Liver (tissue), 8 donors: ENCODE measurements at regions not wholly inside any gene's neighbourhood (a gene's known extent, or its start where the extent isn't known, plus 50 kb on each side); places are given as distances from the start of the nearest gene placed in this dataset.
"Not testable (repeated sequence)": the region's sequence is repeated elsewhere in the genome, so short reads cannot be mapped to it uniquely, and the experiment has no call there.

ENCODE experiments used
- DNase-seq: peaks from one replicate; pipeline ENCODE4 v3.0.0-alpha.2; 2017; ENCODE audit warnings: low spot score
- H3K27ac ChIP-seq, 2 donors: one replicate each; pipeline ENCODE4 v1.7.0; 2013; ENCODE audit warnings: inconsistent platforms in 2 of 2, low read length in 2 of 2, control low read depth in 1 of 2, low read depth in 1 of 2, mild to moderate bottlenecking in 1 of 2
- H3K27me3 ChIP-seq, 4 donors: one replicate each; pipeline versions ENCODE4 v1.6.1 to v1.7.0; 2013; ENCODE audit warnings: low read length in 3 of 4, inconsistent platforms in 1 of 4, mild to moderate bottlenecking in 1 of 4, moderate library complexity in 1 of 4; ENCODE audit not compliant: control insufficient read depth in 4 of 4, insufficient read depth in 4 of 4
- H3K36me3 ChIP-seq, 4 donors: one replicate each; pipeline versions ENCODE4 v1.6.1 to v1.7.0; 2013; ENCODE audit warnings: low read length in 3 of 4, mild to moderate bottlenecking in 3 of 4, low read depth in 1 of 4, moderate library complexity in 1 of 4; ENCODE audit not compliant: control insufficient read depth in 4 of 4, insufficient read depth in 3 of 4
- H3K4me1 ChIP-seq, 4 donors: one replicate each; pipeline versions ENCODE4 v1.6.1 to v1.7.0; 2013; ENCODE audit warnings: low read length in 3 of 4, mild to moderate bottlenecking in 3 of 4, moderate library complexity in 1 of 4; ENCODE audit not compliant: control insufficient read depth in 4 of 4, insufficient read depth in 4 of 4
- H3K4me3 ChIP-seq, 3 donors: one replicate each; pipeline versions ENCODE4 v1.6.1 to v1.7.0; 2013; ENCODE audit warnings: low read length in 3 of 3, control low read depth in 1 of 3, low read depth in 1 of 3, mild to moderate bottlenecking in 1 of 3
- H3K9ac ChIP-seq, 2 donors: one replicate each; pipeline ENCODE4 v1.7.0; 2013; ENCODE audit warnings: low read length in 2 of 2, mild to moderate bottlenecking in 2 of 2, moderate library complexity in 2 of 2, control low read depth in 1 of 2, low read depth in 1 of 2
- H3K9me3 ChIP-seq, 4 donors: one replicate each; pipeline versions ENCODE4 v1.6.1 to v1.7.0; 2013; ENCODE audit warnings: low read length in 3 of 4; ENCODE audit not compliant: control insufficient read depth in 4 of 4
- FOXA1 ChIP-seq: IDR thresholded peaks from 2 replicates; pipeline ENCODE4 v1.6.1; 2016; ENCODE audit warnings: antibody characterized with exemption
- GABPA ChIP-seq, 2 donors: IDR thresholded peaks in 1 of 2; conservative IDR thresholded peaks in 1 of 2; 2 replicates each; pipeline ENCODE4 v1.6.1; 2016; ENCODE audit warnings: antibody characterized with exemption in 2 of 2, mild to moderate bottlenecking in 1 of 2, moderate library complexity in 1 of 2
- HNF4A ChIP-seq, 2 donors: conservative IDR thresholded peaks; 2 replicates each; pipeline ENCODE4 v1.6.1; 2016; ENCODE audit warnings: antibody characterized with exemption in 2 of 2, mild to moderate bottlenecking in 2 of 2
- HNF4G ChIP-seq: IDR thresholded peaks from 2 replicates; pipeline ENCODE4 v1.6.1; 2016; ENCODE audit warnings: antibody characterized with exemption
- JUND ChIP-seq, 2 donors: IDR thresholded peaks; 2 replicates each; pipeline ENCODE4 v1.6.1; 2016; ENCODE audit warnings: antibody characterized with exemption in 2 of 2
- NR2F2 ChIP-seq: IDR thresholded peaks from 2 replicates; pipeline ENCODE4 v1.6.1; 2016; ENCODE audit warnings: antibody characterized with exemption
- RAD21 ChIP-seq, 2 donors: IDR thresholded peaks; 2 replicates each; pipeline ENCODE4 v1.6.1; 2016; ENCODE audit warnings: antibody characterized with exemption in 2 of 2, mild to moderate bottlenecking in 2 of 2
- REST ChIP-seq: IDR thresholded peaks from 2 replicates; pipeline ENCODE4 v1.6.1; 2016; ENCODE audit warnings: antibody characterized with exemption, mild to moderate bottlenecking
- RXRA ChIP-seq, 2 donors: IDR thresholded peaks; 2 replicates each; pipeline ENCODE4 v1.6.1; 2017 to 2018; ENCODE audit warnings: antibody characterized with exemption in 2 of 2, mild to moderate bottlenecking in 1 of 2
- SP1 ChIP-seq: IDR thresholded peaks from 2 replicates; pipeline ENCODE4 v1.6.1; 2018; ENCODE audit warnings: antibody characterized with exemption, mild to moderate bottlenecking
- TAF1 ChIP-seq: conservative IDR thresholded peaks from 2 replicates; pipeline ENCODE4 v1.6.1; 2016; ENCODE audit warnings: antibody characterized with exemption, mild to moderate bottlenecking
- YY1 ChIP-seq: IDR thresholded peaks from 2 replicates; pipeline ENCODE4 v1.6.1; 2016; ENCODE audit warnings: antibody characterized with exemption, mild to moderate bottlenecking
- WGBS: extraction: QIAGEN DNeasy Blood & Tissue Kit; methylation state at CpG from one replicate; pipeline ENCODE4 v1.1.7; 2013; 5-methylcytosine and 5-hydroxymethylcytosine counted together
- TF ChIP-seq, protein P1 (sequence below): IDR thresholded peaks from 2 replicates; pipeline ENCODE4 v1.6.1; 2016; ENCODE audit warnings: antibody characterized with exemption
- TF ChIP-seq, protein P2 (sequence below): IDR thresholded peaks from 2 replicates; pipeline ENCODE4 v1.6.1; 2016; ENCODE audit warnings: antibody characterized with exemption
- TF ChIP-seq, protein P3 (sequence below): fragments of 150-350 bp; IDR thresholded peaks from 2 replicates; pipeline ENCODE4 v1.5.1; 2017; ENCODE audit warnings: improper control_type of control experiment, low read depth, low read length; ENCODE audit not compliant: missing input control
- donor health status: healthy.
- donor health status: healthy.
- donor health status: healthy.
- donor health status: healthy.
- donor health status: healthy.

GRCh38 chr4:100009490-100009889 lies 59.4 kb upstream of the H2AZ1 start:
- Histone ChIP-seq H3K27me3 (peaks cover 0 to 4% (median 0%) of the 10 kb centered on the region in 4 donors), H3K27ac (no peak overlapping the region), H3K36me3 (no peaks in the 10 kb centered on the region), H3K9me3 (no peaks in the 10 kb centered on the region), H3K4me3 (no peak overlapping the region), H3K4me1 (no peaks in the 10 kb centered on the region), H3K9ac (no peak overlapping the region)
- 62% methylated on average over 1 of the region's 1 CpG for WGBS
- TF ChIP-seq NR2F2 (no peak), TAF1 (no peak), FOXA1 (no peak), RAD21 (IDR thresholded peaks at IDR 0.05) (no peak)
- no peak for DNase-seq

- DNase-seq: no peak
- TF ChIP-seq, protein P1, sequence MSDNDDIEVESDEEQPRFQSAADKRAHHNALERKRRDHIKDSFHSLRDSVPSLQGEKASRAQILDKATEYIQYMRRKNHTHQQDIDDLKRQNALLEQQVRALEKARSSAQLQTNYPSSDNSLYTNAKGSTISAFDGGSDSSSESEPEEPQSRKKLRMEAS: no peak
- TF ChIP-seq HNF4A (conservative IDR thresholded peaks at IDR 0.05) (no peak), SP1 (no peak), JUND (IDR thresholded peaks at IDR 0.05) (no peak), RXRA (IDR thresholded peaks at IDR 0.05) (no peak), HNF4G (no peak), TAF1 (no peak), GABPA (IDR thresholded peaks at IDR 0.05 in 1 of 2, conservative IDR thresholded peaks at IDR 0.05 in 1 of 2) (no peak), REST (no peak), FOXA1 (no peak), YY1 (no peak), RAD21 (IDR thresholded peaks at IDR 0.05) (no peak)
- TF ChIP-seq, protein P2, sequence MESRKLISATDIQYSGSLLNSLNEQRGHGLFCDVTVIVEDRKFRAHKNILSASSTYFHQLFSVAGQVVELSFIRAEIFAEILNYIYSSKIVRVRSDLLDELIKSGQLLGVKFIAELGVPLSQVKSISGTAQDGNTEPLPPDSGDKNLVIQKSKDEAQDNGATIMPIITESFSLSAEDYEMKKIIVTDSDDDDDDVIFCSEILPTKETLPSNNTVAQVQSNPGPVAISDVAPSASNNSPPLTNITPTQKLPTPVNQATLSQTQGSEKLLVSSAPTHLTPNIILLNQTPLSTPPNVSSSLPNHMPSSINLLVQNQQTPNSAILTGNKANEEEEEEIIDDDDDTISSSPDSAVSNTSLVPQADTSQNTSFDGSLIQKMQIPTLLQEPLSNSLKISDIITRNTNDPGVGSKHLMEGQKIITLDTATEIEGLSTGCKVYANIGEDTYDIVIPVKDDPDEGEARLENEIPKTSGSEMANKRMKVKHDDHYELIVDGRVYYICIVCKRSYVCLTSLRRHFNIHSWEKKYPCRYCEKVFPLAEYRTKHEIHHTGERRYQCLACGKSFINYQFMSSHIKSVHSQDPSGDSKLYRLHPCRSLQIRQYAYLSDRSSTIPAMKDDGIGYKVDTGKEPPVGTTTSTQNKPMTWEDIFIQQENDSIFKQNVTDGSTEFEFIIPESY: no peak
- TF ChIP-seq, protein P3, sequence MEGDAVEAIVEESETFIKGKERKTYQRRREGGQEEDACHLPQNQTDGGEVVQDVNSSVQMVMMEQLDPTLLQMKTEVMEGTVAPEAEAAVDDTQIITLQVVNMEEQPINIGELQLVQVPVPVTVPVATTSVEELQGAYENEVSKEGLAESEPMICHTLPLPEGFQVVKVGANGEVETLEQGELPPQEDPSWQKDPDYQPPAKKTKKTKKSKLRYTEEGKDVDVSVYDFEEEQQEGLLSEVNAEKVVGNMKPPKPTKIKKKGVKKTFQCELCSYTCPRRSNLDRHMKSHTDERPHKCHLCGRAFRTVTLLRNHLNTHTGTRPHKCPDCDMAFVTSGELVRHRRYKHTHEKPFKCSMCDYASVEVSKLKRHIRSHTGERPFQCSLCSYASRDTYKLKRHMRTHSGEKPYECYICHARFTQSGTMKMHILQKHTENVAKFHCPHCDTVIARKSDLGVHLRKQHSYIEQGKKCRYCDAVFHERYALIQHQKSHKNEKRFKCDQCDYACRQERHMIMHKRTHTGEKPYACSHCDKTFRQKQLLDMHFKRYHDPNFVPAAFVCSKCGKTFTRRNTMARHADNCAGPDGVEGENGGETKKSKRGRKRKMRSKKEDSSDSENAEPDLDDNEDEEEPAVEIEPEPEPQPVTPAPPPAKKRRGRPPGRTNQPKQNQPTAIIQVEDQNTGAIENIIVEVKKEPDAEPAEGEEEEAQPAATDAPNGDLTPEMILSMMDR: no peak
- no peak overlapping the region for H3K4me3 ChIP-seq
- H3K4me1 ChIP-seq: no peaks in the 10 kb centered on the region
- H3K36me3 ChIP-seq: no peaks in the 10 kb centered on the region
- H3K9me3 ChIP-seq: no peaks in the 10 kb centered on the region
- H3K27me3 ChIP-seq: peaks cover 0 to 4% (median 0%) of the 10 kb centered on the region in 4 donors
- H3K9ac ChIP-seq: no peak overlapping the region
- WGBS: 69% methylated on average over 1 of the region's 1 CpG
- H3K27ac ChIP-seq: no peak overlapping the region
Measured at GRCh38 chr4:100008048-100008447, 58.0 kb upstream of the H2AZ1 start.

- H3K9me3 ChIP-seq, H3K27ac ChIP-seq, H3K27me3 ChIP-seq, H3K4me1 ChIP-seq, H3K9ac ChIP-seq, H3K36me3 ChIP-seq, H3K4me3 ChIP-seq, DNase-seq: not testable (repeated sequence)
- WGBS: 93% methylated on average over 12 of the region's 23 CpGs
Measured at GRCh38 chr4:100006161-100006560, 56.1 kb upstream of the H2AZ1 start.
